HCT116 (cell line): ENCODE measurements at regions not wholly inside any gene's neighbourhood (a gene's known extent, or its start where the extent isn't known, plus 50 kb on each side); places are given as distances from the start of the nearest gene placed in this dataset.

Experiments
- ATAC-seq: fragments of 200-7000 bp; cut with Tn5 transposase; 2 replicates; pipeline ENCODE4 v1.9.1; 2020; ENCODE audit warnings: mild to moderate bottlenecking, moderate library complexity
- BruUV-seq: library from RNA; stranded (reverse); fragments of 400-500 nt; replicated peaks from 2 replicates; lab custom pipeline; 2021; lab: Mats Ljungman, UMichigan
- CTCF ChIA-PET: fragments of 300-600 bp; sonication (Branson Sonifier 250); formaldehyde crosslinking; loops from one replicate; lab custom pipeline; 2021; ENCODE audit warnings: antibody characterized with exemption; lab: Charles Lee
- POLR2A ChIA-PET: fragments of 300-600, 350-600 bp; sonication (Branson Sonifier 250); formaldehyde crosslinking; loops from one replicate; lab custom pipeline; 2021; ENCODE audit warnings: antibody characterized with exemption; lab: Charles Lee
- RAD21 ChIA-PET, 2 experiments: fragments of 300-600 bp; sonication (Branson Sonifier 250); formaldehyde crosslinking; loops; one replicate each; lab custom pipeline; 2023; ENCODE audit warnings: low total read pairs in 2 of 2; ENCODE audit not compliant: uncharacterized antibody in 2 of 2, unreplicated experiment in 2 of 2, low non-redundant PET in 1 of 2; lab: Charles Lee
- DNase-seq: peaks from one replicate; pipeline ENCODE4 v3.0.0-alpha.2; 2010; ENCODE audit warnings: low read depth, low spot score
- H2AFZ ChIP-seq: fragments of 200-600 bp; shearing (Covaris generic), sonication (generic); 2 replicates; pipeline ENCODE4 v1.6.1; 2017; ENCODE audit warnings: low read depth, mixed run types, mixed read lengths, antibody characterized with exemption, low read length; ENCODE audit not compliant: poor library complexity, severe bottlenecking
- H3K27ac ChIP-seq: 2 replicates; pipeline ENCODE4 v1.5.1; 2012; ENCODE audit warnings: low read depth, low read length
- H3K27me3 ChIP-seq: fragments of 200-600 bp; sonication (generic); 2 replicates; pipeline ENCODE4 v1.6.1; 2016; ENCODE audit warnings: mixed run types, low read length, mixed read lengths; ENCODE audit not compliant: insufficient read depth
- H3K36me3 ChIP-seq, 2 experiments: fragments of 200-500 bp in 1 of 2; fragments of 200-600 bp in 1 of 2; sonication (Bioruptor generic) in 1 of 2; sonication (generic) in 1 of 2; 2 replicates each; pipeline versions ENCODE4 v1.5.1 to v1.6.1; 2014 to 2016; ENCODE audit warnings: low read length in 2 of 2, inconsistent platforms in 1 of 2, mixed read lengths in 1 of 2, mixed run types in 1 of 2; ENCODE audit not compliant: insufficient read depth in 2 of 2, control insufficient read depth in 1 of 2
- H3K4me1 ChIP-seq, 2 experiments: fragments of 200-600 bp in 1 of 2; sonication (generic) in 1 of 2; 2 replicates each; pipeline versions ENCODE4 v1.5.1 to v1.6.1; 2012 to 2017; ENCODE audit warnings: low read length in 2 of 2, inconsistent platforms in 1 of 2, mild to moderate bottlenecking in 1 of 2, mixed read lengths in 1 of 2, mixed run types in 1 of 2, moderate library complexity in 1 of 2; ENCODE audit not compliant: insufficient read depth in 2 of 2, control insufficient read depth in 1 of 2
- H3K4me2 ChIP-seq: fragments of 200-600 bp; sonication (generic); 2 replicates; pipeline ENCODE4 v1.6.1; 2017; ENCODE audit warnings: mixed run types, low read length, mixed read lengths
- H3K4me3 ChIP-seq, 2 experiments: fragments of 200-600 bp in 1 of 2; sonication (generic) in 1 of 2; replicated peaks in 1 of 2; 2 replicates each; pipeline ENCODE4 v1.5.1; 2011 to 2016; ENCODE audit warnings: low read length in 2 of 2, control low read depth in 1 of 2, low read depth in 1 of 2, mild to moderate bottlenecking in 1 of 2, mixed read lengths in 1 of 2, mixed run types in 1 of 2
- H3K79me2 ChIP-seq: fragments of 200-600 bp; sonication (generic); 2 replicates; pipeline ENCODE4 v1.6.1; 2017; ENCODE audit warnings: mild to moderate bottlenecking, mixed run types, low read length, moderate library complexity, mixed read lengths; ENCODE audit not compliant: insufficient read depth
- H3K9ac ChIP-seq: fragments of 200-600 bp; sonication (generic); 2 replicates; pipeline ENCODE4 v1.6.1; 2016; ENCODE audit warnings: low read length, mixed read lengths
- H3K9me2 ChIP-seq: fragments of 200-600 bp; sonication (generic), shearing (Covaris generic); 2 replicates; pipeline ENCODE4 v1.6.1; 2017; ENCODE audit warnings: mixed run types, mild to moderate bottlenecking, moderate library complexity; ENCODE audit not compliant: insufficient read depth
- H3K9me3 ChIP-seq, 2 experiments: fragments of 200-500 bp in 1 of 2; fragments of 200-600 bp in 1 of 2; sonication (Bioruptor generic) in 1 of 2; sonication (generic) in 1 of 2; 2 replicates each; pipeline ENCODE4 v1.6.1; 2014 to 2017; ENCODE audit warnings: low read length in 2 of 2, mixed read lengths in 2 of 2, inconsistent platforms in 1 of 2, low read depth in 1 of 2, mild to moderate bottlenecking in 1 of 2, mixed run types in 1 of 2, moderate library complexity in 1 of 2; ENCODE audit not compliant: control insufficient read depth in 1 of 2, insufficient read depth in 1 of 2
- H4K20me1 ChIP-seq: fragments of 200-600 bp; sonication (generic), shearing (Covaris generic); 2 replicates; pipeline ENCODE4 v1.6.1; 2017; ENCODE audit warnings: mixed run types, mild to moderate bottlenecking, moderate library complexity; ENCODE audit not compliant: insufficient read depth
- ATF3 ChIP-seq: IDR thresholded peaks from 2 replicates; pipeline ENCODE4 v1.6.1; 2012
- CEBPB ChIP-seq: IDR thresholded peaks from 2 replicates; pipeline ENCODE4 v1.6.1; 2012; ENCODE audit warnings: low read depth
- EGR1 ChIP-seq: IDR thresholded peaks from 2 replicates; pipeline ENCODE4 v1.6.1; 2012; ENCODE audit warnings: low read depth
- EZH2 ChIP-seq: fragments of 200-600 bp; sonication (generic); IDR thresholded peaks from 2 replicates; pipeline ENCODE4 v1.6.1; 2017; ENCODE audit warnings: antibody characterized with exemption, mixed run types
- FOSL1 ChIP-seq: IDR thresholded peaks from 2 replicates; pipeline ENCODE4 v1.6.1; 2012; ENCODE audit warnings: low read depth
- MAX ChIP-seq: IDR thresholded peaks from 2 replicates; pipeline ENCODE4 v1.6.1; 2012
- POLR2A ChIP-seq: IDR thresholded peaks from 2 replicates; pipeline ENCODE4 v1.7.0; 2011; ENCODE audit warnings: borderline replicate concordance; ENCODE audit not compliant: insufficient read depth, insufficient read length; ENCODE audit errors: extremely low read depth
- RAD21 ChIP-seq: IDR thresholded peaks from 2 replicates; pipeline ENCODE4 v1.6.1; 2012; ENCODE audit warnings: low read depth, mild to moderate bottlenecking
- SIN3A ChIP-seq: IDR thresholded peaks from 2 replicates; pipeline ENCODE4 v1.6.1; 2012; ENCODE audit warnings: low read depth
- YY1 ChIP-seq: IDR thresholded peaks from 2 replicates; pipeline ENCODE4 v1.6.1; 2011; ENCODE audit warnings: low read length, low read depth, moderate library complexity, mild to moderate bottlenecking; ENCODE audit not compliant: insufficient replicate concordance; ENCODE audit errors: extremely low read depth
- ZFX ChIP-seq: fragments of 450-650 bp; IDR thresholded peaks from 2 replicates; pipeline ENCODE4 v1.6.1; 2017
- ZNF274 ChIP-seq: fragments of 200-500 bp; sonication (Bioruptor generic); IDR thresholded peaks from 2 replicates; pipeline ENCODE4 v1.6.1; 2014; ENCODE audit warnings: mild to moderate bottlenecking, low read depth, low read length, inconsistent platforms
- intact Hi-C: fragments of 100-400 bp; cut with micrococcal nuclease; formaldehyde crosslinking; loops from 2 replicates; pipeline ENCODE4 v1.10.0; 2022
- TF ChIP-seq, protein P1 (sequence below): IDR thresholded peaks from 2 replicates; pipeline ENCODE4 v1.6.1; 2011; ENCODE audit warnings: mild to moderate bottlenecking, low read length, moderate library complexity; ENCODE audit not compliant: insufficient replicate concordance; ENCODE audit errors: extremely low read depth

GRCh38 chr13:74464670-74465069 is 330.5 kb upstream of the KLF12 start:
- TF ChIP-seq, protein P1, sequence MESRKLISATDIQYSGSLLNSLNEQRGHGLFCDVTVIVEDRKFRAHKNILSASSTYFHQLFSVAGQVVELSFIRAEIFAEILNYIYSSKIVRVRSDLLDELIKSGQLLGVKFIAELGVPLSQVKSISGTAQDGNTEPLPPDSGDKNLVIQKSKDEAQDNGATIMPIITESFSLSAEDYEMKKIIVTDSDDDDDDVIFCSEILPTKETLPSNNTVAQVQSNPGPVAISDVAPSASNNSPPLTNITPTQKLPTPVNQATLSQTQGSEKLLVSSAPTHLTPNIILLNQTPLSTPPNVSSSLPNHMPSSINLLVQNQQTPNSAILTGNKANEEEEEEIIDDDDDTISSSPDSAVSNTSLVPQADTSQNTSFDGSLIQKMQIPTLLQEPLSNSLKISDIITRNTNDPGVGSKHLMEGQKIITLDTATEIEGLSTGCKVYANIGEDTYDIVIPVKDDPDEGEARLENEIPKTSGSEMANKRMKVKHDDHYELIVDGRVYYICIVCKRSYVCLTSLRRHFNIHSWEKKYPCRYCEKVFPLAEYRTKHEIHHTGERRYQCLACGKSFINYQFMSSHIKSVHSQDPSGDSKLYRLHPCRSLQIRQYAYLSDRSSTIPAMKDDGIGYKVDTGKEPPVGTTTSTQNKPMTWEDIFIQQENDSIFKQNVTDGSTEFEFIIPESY = no peak
- TF ChIP-seq YY1 (no peak), MAX (no peak), EZH2 (no peak), ATF3 (no peak), FOSL1 (no peak), SIN3A (no peak), CEBPB (no peak), RAD21 (no peak), ZNF274 (no peak), ZFX (no peak), POLR2A (no peak), EGR1 (no peak)
- Histone ChIP-seq H4K20me1 (no peaks in the 10 kb centered on the region), H3K27me3 (no peaks in the 10 kb centered on the region), H3K9me3 (no peaks in the 10 kb centered on the region), H3K9ac (no peak overlapping the region), H3K4me2 (no peak overlapping the region), H3K27ac (no peak overlapping the region), H3K4me1 (no peaks in the 10 kb centered on the region), H3K4me3 (no peak overlapping the region), H3K79me2 (no peaks in the 10 kb centered on the region), H3K9me2 (no peaks in the 10 kb centered on the region), H3K36me3 (no peaks in the 10 kb centered on the region), H2AFZ (no peak overlapping the region)
- intact Hi-C loops = no loop called here
- BruUV-seq = no TSS peak
- ChIA-PET POLR2A (no interaction called here), RAD21 (no interaction called here), CTCF (no interaction called here)
- DNase-seq = no peak
- ATAC-seq = no peak
